ENCODE measurements at regions not wholly inside any gene's neighbourhood (a gene's known extent, or its start where the extent isn't known, plus 50 kb on each side); places are given as distances from the start of the nearest gene placed in this dataset.

GRCh38 chr16:52805559-52806168 lies 247.0 kb downstream of the CHD9NB start:
- H3K4me1 ChIP-seq, result no peaks in the 10 kb centered on the region
- WGBS, 2 donors, result 84 to 93% methylated on average over 3 of the region's 3 CpGs
- H3K27me3 ChIP-seq, result no peaks in the 10 kb centered on the region
- peaks cover 0 to 6% (median 0%) of the 10 kb centered on the region in 4 donors for H3K9me3 ChIP-seq
- DNase-seq (ENCODE audit: low spot score in 2 of 2), result no peak
- TF ChIP-seq EP300 (IDR thresholded peaks at IDR 0.05) (no peak), POLR2A (IDR thresholded peaks at IDR 0.05) (no peak), CTCF (IDR thresholded peaks at IDR 0.05) (no peak)
- no peaks in the 10 kb centered on the region for H3K36me3 ChIP-seq
- H3K27ac ChIP-seq, result no peak overlapping the region
- no peak overlapping the region for H3K4me3 ChIP-seq

GRCh38 chr16:52800432-52800831 lies 252.3 kb downstream of the CHD9NB start:
- Histone ChIP-seq H3K4me3 (no peak overlapping the region), H3K27me3 (no peaks in the 10 kb centered on the region), H3K4me1 (no peaks in the 10 kb centered on the region), H3K36me3 (no peaks in the 10 kb centered on the region), H3K9me3 (no peaks in the 10 kb centered on the region), H3K27ac (no peak overlapping the region)
- no peak for DNase-seq (ENCODE audit: low spot score in 2 of 2)
- 74 to 75% methylated on average over 4 of the region's 4 CpGs for WGBS, 2 donors
- TF ChIP-seq CTCF (IDR thresholded peaks at IDR 0.05) (no peak), POLR2A (IDR thresholded peaks at IDR 0.05) (no peak), EP300 (IDR thresholded peaks at IDR 0.05) (no peak)

GRCh38 chr16:52799149-52799548 lies 252.2 kb upstream of the TOX3 start:
- WGBS, 2 donors, result 80 to 91% methylated on average over 2 of the region's 2 CpGs
- Histone ChIP-seq H3K27ac (no peak overlapping the region), H3K27me3 (no peaks in the 10 kb centered on the region), H3K4me1 (no peaks in the 10 kb centered on the region), H3K4me3 (no peak overlapping the region), H3K9me3 (no peaks in the 10 kb centered on the region), H3K36me3 (no peaks in the 10 kb centered on the region)
- no peak for DNase-seq (ENCODE audit: low spot score in 2 of 2)
- TF ChIP-seq CTCF (IDR thresholded peaks at IDR 0.05) (no peak), POLR2A (IDR thresholded peaks at IDR 0.05) (no peak), EP300 (IDR thresholded peaks at IDR 0.05) (no peak)

GRCh38 chr16:52787709-52788108 lies 240.8 kb upstream of the TOX3 start:
- no peak for DNase-seq (ENCODE audit: low spot score in 2 of 2)
- H3K27me3 ChIP-seq, result no peaks in the 10 kb centered on the region
- no peak overlapping the region for H3K4me3 ChIP-seq
- 37 to 38% methylated on average over 3 of the region's 3 CpGs for WGBS, 2 donors
- H3K4me1 ChIP-seq, result no peaks in the 10 kb centered on the region
- no peak for TF ChIP-seq CTCF (IDR thresholded peaks at IDR 0.05)
- no peak for TF ChIP-seq POLR2A (IDR thresholded peaks at IDR 0.05)
- TF ChIP-seq EP300 (IDR thresholded peaks at IDR 0.05), result no peak
- no peaks in the 10 kb centered on the region for H3K36me3 ChIP-seq
- H3K9me3 ChIP-seq, result no peaks in the 10 kb centered on the region
- H3K27ac ChIP-seq, result no peak overlapping the region

GRCh38 chr16:52786091-52786490 lies 239.1 kb upstream of the TOX3 start:
- Histone ChIP-seq H3K4me3 (no peak overlapping the region), H3K27me3 (no peaks in the 10 kb centered on the region), H3K27ac (no peak overlapping the region), H3K36me3 (no peaks in the 10 kb centered on the region), H3K9me3 (no peaks in the 10 kb centered on the region), H3K4me1 (no peaks in the 10 kb centered on the region)
- WGBS, 2 donors, result 41 to 58% methylated on average over 3 of the region's 3 CpGs
- no peak for TF ChIP-seq EP300 (IDR thresholded peaks at IDR 0.05)
- no peak for TF ChIP-seq POLR2A (IDR thresholded peaks at IDR 0.05)
- no peak for TF ChIP-seq CTCF (IDR thresholded peaks at IDR 0.05)
- no peak for DNase-seq (ENCODE audit: low spot score in 2 of 2)

Data from tibial nerve (tissue), 4 donors.